ENCODE measurements at regions not wholly inside any gene's neighbourhood (a gene's known extent, or its start where the extent isn't known, plus 50 kb on each side); places are given as distances from the start of the nearest gene placed in this dataset.

DNA sequence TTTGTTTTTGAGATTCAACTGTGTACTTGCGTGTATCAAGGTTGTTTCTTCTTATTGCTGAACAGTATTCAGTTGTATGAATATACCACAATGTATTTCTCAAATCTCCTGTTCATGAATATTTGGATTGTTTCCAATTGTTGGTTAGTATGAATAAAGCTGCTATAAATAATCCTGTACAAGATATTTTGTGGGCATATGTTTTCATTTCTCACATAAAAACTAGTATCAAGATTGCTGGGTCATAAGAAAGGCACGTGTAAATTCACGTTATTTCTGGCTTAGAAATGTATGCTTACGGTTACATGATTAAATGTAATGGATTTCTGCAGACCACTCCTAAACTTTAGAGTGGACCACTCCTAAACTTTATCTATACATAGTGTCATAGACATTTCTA is 96.6 kb downstream of the BTBD3 start:
- no peak for DNase-seq
- Histone ChIP-seq H3K27ac (no peak overlapping the region), H3K4me3 (no peak overlapping the region), H3K36me3 (replicated peaks in 1 of 2; ENCODE audit: insufficient read depth in 1 of 2, low read depth in 2 of 2) (no peaks in the 10 kb centered on the region), H3K9me3 (no peaks in the 10 kb centered on the region), H3K4me1 (peaks cover 6% of the 10 kb centered on the region), H3K27me3 (no peaks in the 10 kb centered on the region)
- WGBS, 2 donors: 82 to 93% methylated on average over 4 of the region's 4 CpGs
- intact Hi-C loops (cut with DNase I): loop anchor here (10.0 kb wide), 1 partner anchor 201 kb away; no protein-coding TSS in a partner anchor
- TF ChIP-seq POLR2A (IDR thresholded peaks at IDR 0.05) (no peak), CTCF (IDR thresholded peaks at IDR 0.05) (no peak)
- ATAC-seq: no peak

DNA sequence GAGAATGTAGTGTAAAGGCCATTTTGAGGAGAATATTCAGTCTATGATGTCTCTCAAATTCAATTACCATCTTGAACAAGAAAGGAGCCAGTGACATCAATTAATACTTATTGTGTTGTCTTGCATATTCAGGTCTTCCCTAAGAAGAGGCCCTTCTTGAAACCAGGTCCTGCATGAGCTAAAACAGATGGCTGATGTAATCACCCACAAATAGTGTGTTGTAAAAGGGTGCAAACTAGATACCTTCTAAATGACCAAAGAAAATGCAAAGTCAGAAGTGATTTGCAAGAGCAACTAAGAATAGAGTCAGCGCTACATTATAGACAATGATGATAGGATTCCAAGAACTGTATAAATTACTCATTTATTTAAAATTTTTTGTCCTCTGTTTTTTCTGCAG is 97.0 kb downstream of the BTBD3 start:
- ATAC-seq (no peak), DNase-seq (no peak)
- H3K27me3 ChIP-seq: no peaks in the 10 kb centered on the region
- intact Hi-C loops (cut with DNase I): loop anchor here (10.0 kb wide), 1 partner anchor 200 kb away; no protein-coding TSS in a partner anchor
- no peak overlapping the region for H3K27ac ChIP-seq
- TF ChIP-seq POLR2A (IDR thresholded peaks at IDR 0.05): no peak
- no peak for TF ChIP-seq CTCF (IDR thresholded peaks at IDR 0.05)
- no peak overlapping the region for H3K4me3 ChIP-seq
- H3K9me3 ChIP-seq: no peaks in the 10 kb centered on the region
- H3K4me1 ChIP-seq: peaks cover 6% of the 10 kb centered on the region
- WGBS, 2 donors: 95 to 97% methylated on average over 1 of the region's 1 CpG
- H3K36me3 ChIP-seq (replicated peaks in 1 of 2; ENCODE audit: insufficient read depth in 1 of 2, low read depth in 2 of 2): no peaks in the 10 kb centered on the region

DNA sequence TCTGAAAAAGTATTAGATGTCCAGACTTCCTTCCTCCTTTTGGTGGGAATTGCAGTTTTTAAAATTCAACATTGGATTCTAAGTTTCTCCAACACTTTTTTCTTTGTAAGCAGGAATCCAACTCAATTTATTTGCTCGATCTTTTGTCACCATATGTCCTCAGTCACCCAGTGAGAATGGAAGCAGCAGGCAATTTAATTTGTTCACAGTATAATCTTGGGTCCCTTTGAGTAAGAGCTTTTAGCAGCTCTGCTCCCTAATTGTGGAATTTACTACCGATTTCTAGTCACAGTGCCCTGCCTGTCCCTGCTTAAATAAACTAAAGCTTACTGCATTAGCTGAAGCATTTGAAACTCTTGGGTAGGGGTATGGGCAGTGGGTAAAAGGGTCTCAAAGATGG is 98.6 kb downstream of the BTBD3 start:
- Histone ChIP-seq H3K4me3 (no peak overlapping the region), H3K27me3 (no peaks in the 10 kb centered on the region), H3K27ac (no peak overlapping the region), H3K36me3 (replicated peaks in 1 of 2; ENCODE audit: insufficient read depth in 1 of 2, low read depth in 2 of 2) (no peaks in the 10 kb centered on the region), H3K4me1 (peaks cover 6% of the 10 kb centered on the region), H3K9me3 (no peaks in the 10 kb centered on the region)
- TF ChIP-seq CTCF (IDR thresholded peaks at IDR 0.05): no peak
- TF ChIP-seq POLR2A (IDR thresholded peaks at IDR 0.05): no peak
- intact Hi-C loops (cut with DNase I): loop anchor here (10.0 kb wide), 1 partner anchor 199 kb away; no protein-coding TSS in a partner anchor
- WGBS, 2 donors: 48 to 61% methylated on average over 2 of the region's 2 CpGs
- DNase-seq (no peak), ATAC-seq (no peak)

DNA sequence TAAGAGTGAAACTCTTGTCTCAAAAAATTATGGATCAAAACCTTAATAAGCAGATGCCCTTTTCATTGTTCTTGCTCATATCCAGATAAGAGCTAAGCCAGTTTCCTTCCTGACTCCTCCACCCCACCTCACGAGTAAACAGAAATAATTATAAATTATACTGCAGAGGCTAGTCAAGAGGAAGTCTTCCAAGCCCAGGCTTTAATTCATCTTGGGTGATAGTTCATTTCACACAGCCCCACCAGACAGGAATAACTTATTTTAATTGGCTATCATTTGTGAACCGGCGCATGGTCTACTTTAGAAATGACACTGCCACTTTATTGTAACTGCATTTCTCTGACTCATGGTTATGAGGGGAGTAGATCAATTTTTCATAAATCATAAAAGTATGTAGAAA is 102.0 kb downstream of the BTBD3 start:
- TF ChIP-seq CTCF (IDR thresholded peaks at IDR 0.05) (no peak), POLR2A (IDR thresholded peaks at IDR 0.05) (no peak)
- Histone ChIP-seq H3K4me3 (no peak overlapping the region), H3K9me3 (no peaks in the 10 kb centered on the region), H3K27me3 (no peaks in the 10 kb centered on the region), H3K36me3 (replicated peaks in 1 of 2; ENCODE audit: insufficient read depth in 1 of 2, low read depth in 2 of 2) (no peaks in the 10 kb centered on the region), H3K4me1 (no peaks in the 10 kb centered on the region), H3K27ac (no peak overlapping the region)
- WGBS, 2 donors: 67 to 86% methylated on average over 3 of the region's 3 CpGs
- ATAC-seq (no peak), DNase-seq (no peak)
- intact Hi-C loops (cut with DNase I): loop anchor here (10.0 kb wide), 1 partner anchor 195 kb away; no protein-coding TSS in a partner anchor

GRCh38 chr20:12020846-12021245 is 103.2 kb downstream of the BTBD3 start:
- ATAC-seq (no peak), DNase-seq (no peak)
- Histone ChIP-seq H3K9me3 (no peaks in the 10 kb centered on the region), H3K36me3 (replicated peaks in 1 of 2; ENCODE audit: insufficient read depth in 1 of 2, low read depth in 2 of 2) (no peaks in the 10 kb centered on the region), H3K4me3 (no peak overlapping the region), H3K27ac (no peak overlapping the region), H3K27me3 (no peaks in the 10 kb centered on the region), H3K4me1 (no peaks in the 10 kb centered on the region)
- WGBS, 2 donors: 62 to 64% methylated on average over 4 of the region's 4 CpGs
- intact Hi-C loops (cut with DNase I): no loop called here
- TF ChIP-seq CTCF (IDR thresholded peaks at IDR 0.05) (no peak), POLR2A (IDR thresholded peaks at IDR 0.05) (no peak)

All from body of pancreas (tissue), 4 donors.